MCF 10A (cell line): ENCODE measurements at regions not wholly inside any gene's neighbourhood (a gene's known extent, or its start where the extent isn't known, plus 50 kb on each side); places are given as distances from the start of the nearest gene placed in this dataset.
"Not testable (repeated sequence)": the region's sequence is repeated elsewhere in the genome, so short reads cannot be mapped to it uniquely, and the experiment has no call there.

ENCODE experiments used
- BruUV-seq: library from RNA; stranded (reverse); fragments of 400-500 nt; replicated peaks from 2 replicates; lab custom pipeline; 2021; lab: Mats Ljungman, UMichigan
- CTCF ChIA-PET: fragments of 300-600 bp; sonication (Branson Sonifier 250); formaldehyde crosslinking; extraction: SDS; loops from one replicate; lab custom pipeline; 2021; ENCODE audit warnings: antibody characterized with exemption, inconsistent platforms; lab: Yijun Ruan, JAX
- POLR2A ChIA-PET: fragments of 300-600, 350-650 bp; sonication (Branson Sonifier 250); formaldehyde crosslinking; extraction: SDS; loops from one replicate; lab custom pipeline; 2020; ENCODE audit warnings: antibody characterized with exemption, inconsistent platforms; lab: Yijun Ruan, JAX
- DNase-seq: peaks from one replicate; pipeline ENCODE4 v3.0.0-alpha.2; 2018; ENCODE audit not compliant: unreplicated experiment
- H3K27ac Mint-ChIP-seq: one replicate; pipeline ENCODE4 v1.8.0; 2022; ENCODE audit warnings: mild to moderate bottlenecking, low read depth, mixed read lengths; ENCODE audit not compliant: unreplicated experiment
- H3K27me3 Mint-ChIP-seq: one replicate; pipeline ENCODE4 v1.8.0; 2022; ENCODE audit warnings: mixed read lengths; ENCODE audit not compliant: insufficient read depth, unreplicated experiment
- H3K36me3 Mint-ChIP-seq: one replicate; pipeline ENCODE4 v1.8.0; 2022; ENCODE audit warnings: mild to moderate bottlenecking, moderate library complexity, mixed read lengths; ENCODE audit not compliant: insufficient read depth, unreplicated experiment
- H3K4me1 Mint-ChIP-seq: one replicate; pipeline ENCODE4 v1.8.0; 2022; ENCODE audit warnings: mixed read lengths; ENCODE audit not compliant: insufficient read depth, unreplicated experiment
- H3K4me3 Mint-ChIP-seq: one replicate; pipeline ENCODE4 v1.8.0; 2022; ENCODE audit warnings: mild to moderate bottlenecking, moderate library complexity, mixed read lengths; ENCODE audit not compliant: unreplicated experiment
- H3K9me3 Mint-ChIP-seq: one replicate; pipeline ENCODE4 v1.8.0; 2022; ENCODE audit warnings: mixed read lengths; ENCODE audit not compliant: unreplicated experiment
- intact Hi-C: fragments of 100-400 bp; cut with micrococcal nuclease; formaldehyde crosslinking; loops from 2 replicates; pipeline ENCODE4 v1.14.1; 2022
- TF ChIP-seq, protein P1 (sequence below): fragments of 200-600 bp; IDR thresholded peaks from one replicate; pipeline ENCODE4 v1.8.0; 2022; ENCODE audit warnings: antibody characterized with exemption, mild to moderate bottlenecking; ENCODE audit not compliant: unreplicated experiment

DNA sequence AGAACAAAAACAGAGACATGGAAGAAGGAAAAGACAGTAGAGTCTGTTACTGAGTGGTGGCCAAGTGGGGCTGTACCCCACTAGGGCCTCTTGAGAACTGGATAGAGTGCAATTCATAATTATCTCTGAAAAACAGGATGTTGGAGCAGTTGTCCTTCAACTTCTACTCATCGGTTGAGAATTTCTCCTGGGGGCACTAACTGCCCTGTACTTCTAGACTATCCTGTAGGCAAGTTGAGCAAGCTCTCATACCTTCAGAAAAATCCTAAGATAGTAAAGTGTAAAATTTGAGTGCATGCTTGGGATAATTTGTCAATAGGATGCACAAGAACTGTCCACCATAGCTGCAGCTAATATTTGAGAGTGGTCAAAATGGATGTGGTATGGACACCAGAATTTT is 179.7 kb upstream of the CNKSR2 start:
- BruUV-seq = no TSS peak
- no peak for DNase-seq
- H3K4me3 Mint-ChIP-seq = no peak overlapping the region
- intact Hi-C loops = no loop called here
- no peaks in the 10 kb centered on the region for H3K36me3 Mint-ChIP-seq
- peaks cover 29% of the 10 kb centered on the region for H3K9me3 Mint-ChIP-seq
- no peak overlapping the region for H3K27ac Mint-ChIP-seq
- ChIA-PET POLR2A (no interaction called here), CTCF (interaction anchor here (0.6 kb wide), 1 partner anchor 15 kb away, joined by 3 read pairs; no protein-coding TSS in a partner anchor)
- TF ChIP-seq, protein P1, sequence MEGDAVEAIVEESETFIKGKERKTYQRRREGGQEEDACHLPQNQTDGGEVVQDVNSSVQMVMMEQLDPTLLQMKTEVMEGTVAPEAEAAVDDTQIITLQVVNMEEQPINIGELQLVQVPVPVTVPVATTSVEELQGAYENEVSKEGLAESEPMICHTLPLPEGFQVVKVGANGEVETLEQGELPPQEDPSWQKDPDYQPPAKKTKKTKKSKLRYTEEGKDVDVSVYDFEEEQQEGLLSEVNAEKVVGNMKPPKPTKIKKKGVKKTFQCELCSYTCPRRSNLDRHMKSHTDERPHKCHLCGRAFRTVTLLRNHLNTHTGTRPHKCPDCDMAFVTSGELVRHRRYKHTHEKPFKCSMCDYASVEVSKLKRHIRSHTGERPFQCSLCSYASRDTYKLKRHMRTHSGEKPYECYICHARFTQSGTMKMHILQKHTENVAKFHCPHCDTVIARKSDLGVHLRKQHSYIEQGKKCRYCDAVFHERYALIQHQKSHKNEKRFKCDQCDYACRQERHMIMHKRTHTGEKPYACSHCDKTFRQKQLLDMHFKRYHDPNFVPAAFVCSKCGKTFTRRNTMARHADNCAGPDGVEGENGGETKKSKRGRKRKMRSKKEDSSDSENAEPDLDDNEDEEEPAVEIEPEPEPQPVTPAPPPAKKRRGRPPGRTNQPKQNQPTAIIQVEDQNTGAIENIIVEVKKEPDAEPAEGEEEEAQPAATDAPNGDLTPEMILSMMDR = no peak
- H3K4me1 Mint-ChIP-seq = no peaks in the 10 kb centered on the region
- H3K27me3 Mint-ChIP-seq = no peaks in the 10 kb centered on the region

DNA sequence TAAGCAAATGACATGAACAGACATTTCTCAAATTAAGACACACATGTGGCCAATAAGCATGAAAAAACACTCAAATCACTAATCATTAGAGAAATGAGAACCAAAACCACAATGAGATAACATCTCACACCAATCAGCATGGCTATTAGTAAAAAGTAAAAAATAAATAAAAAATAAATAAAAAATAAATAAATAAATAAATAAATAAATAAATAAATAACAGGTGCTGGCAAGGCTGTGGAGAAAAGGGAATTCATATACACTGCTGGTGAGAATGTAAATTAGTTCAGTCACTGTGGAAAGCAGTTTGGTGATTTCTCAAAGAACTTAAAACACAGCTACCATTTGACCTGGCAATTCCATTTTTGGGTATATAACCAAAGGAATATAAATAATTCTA is 167.1 kb upstream of the CNKSR2 start:
- CTCF ChIA-PET = no interaction called here
- no peak for DNase-seq
- Mint-ChIP-seq H3K27ac (no peak overlapping the region), H3K27me3 (no peaks in the 10 kb centered on the region), H3K9me3 (peaks cover 23% of the 10 kb centered on the region), H3K36me3 (no peaks in the 10 kb centered on the region), H3K4me1 (no peaks in the 10 kb centered on the region), H3K4me3 (no peak overlapping the region)
- no TSS peak for BruUV-seq
- TF ChIP-seq, protein P1 = no peak
- intact Hi-C loops = no loop called here
- POLR2A ChIA-PET = no interaction called here

DNA sequence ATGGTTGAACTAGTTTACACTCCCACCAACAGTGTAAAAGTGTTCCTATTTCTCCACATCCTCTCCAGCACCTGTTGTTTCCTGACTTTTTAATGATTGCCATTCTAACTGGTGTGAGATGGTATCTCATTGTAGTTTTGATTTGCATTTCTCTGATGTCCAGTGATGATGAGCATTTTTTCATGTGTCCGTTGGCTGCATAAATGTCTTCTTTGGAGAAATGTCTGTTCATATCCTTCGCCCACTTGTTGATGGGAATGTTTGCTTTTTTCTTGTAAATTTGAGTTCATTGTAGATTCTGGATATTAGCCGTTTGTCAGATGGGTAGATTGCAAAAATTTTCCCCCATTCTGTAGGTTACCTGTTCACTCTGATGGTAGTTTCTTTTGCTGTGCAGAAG is 155.0 kb upstream of the CNKSR2 start:
- POLR2A ChIA-PET, DNase-seq, H3K27ac Mint-ChIP-seq, H3K36me3 Mint-ChIP-seq, H3K27me3 Mint-ChIP-seq, H3K4me3 Mint-ChIP-seq, intact Hi-C loops, H3K4me1 Mint-ChIP-seq, CTCF ChIA-PET, BruUV-seq: not testable (repeated sequence)
- peaks cover 19% of the 10 kb centered on the region for H3K9me3 Mint-ChIP-seq

DNA sequence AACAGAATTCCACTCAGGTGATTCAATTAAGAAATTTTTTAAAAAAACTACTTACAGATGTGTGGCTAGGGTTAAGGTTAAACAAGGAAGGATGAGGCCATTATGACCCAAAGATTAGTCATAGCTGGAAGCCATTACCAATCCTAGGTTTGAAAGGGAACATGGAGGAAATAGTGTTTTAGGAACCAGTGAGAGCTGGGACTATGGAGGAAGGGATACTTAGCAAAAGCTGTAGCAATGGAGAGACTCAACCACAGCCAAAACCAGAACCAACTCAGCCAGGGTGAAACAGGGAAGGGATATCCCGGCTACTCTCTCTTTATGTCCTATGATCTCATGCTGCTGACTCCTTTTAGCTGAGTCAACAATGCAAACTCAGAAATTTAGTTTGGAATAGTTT is 148.6 kb upstream of the CNKSR2 start:
- Mint-ChIP-seq H3K9me3 (peaks cover 19% of the 10 kb centered on the region), H3K27me3 (no peaks in the 10 kb centered on the region), H3K27ac (no peak overlapping the region), H3K4me3 (no peak overlapping the region), H3K4me1 (no peaks in the 10 kb centered on the region), H3K36me3 (no peaks in the 10 kb centered on the region)
- ChIA-PET CTCF (no interaction called here), POLR2A (no interaction called here)
- no TSS peak for BruUV-seq
- intact Hi-C loops = no loop called here
- TF ChIP-seq, protein P1 = no peak
- no peak for DNase-seq

DNA sequence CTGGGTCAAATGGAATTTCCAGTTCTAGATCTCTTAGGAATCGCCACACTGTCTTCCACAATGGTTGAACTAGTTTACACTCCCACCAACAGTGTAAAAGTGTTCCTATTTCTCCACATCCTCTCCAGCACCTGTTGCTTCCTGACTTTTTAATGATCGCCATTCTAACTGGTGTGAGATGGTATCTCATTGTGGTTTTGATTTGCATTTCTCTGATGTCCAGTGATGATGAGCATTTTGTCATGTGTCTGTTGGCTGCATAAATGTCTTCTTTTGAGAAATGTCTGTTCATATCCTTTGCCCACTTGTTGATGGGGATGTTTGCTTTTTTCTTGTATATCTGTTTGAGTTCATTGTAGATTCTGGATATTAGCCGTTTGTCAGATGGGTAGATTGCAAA is 145.2 kb upstream of the CNKSR2 start:
- H3K4me1 Mint-ChIP-seq, CTCF ChIA-PET, POLR2A ChIA-PET, BruUV-seq, H3K4me3 Mint-ChIP-seq, intact Hi-C loops, H3K27ac Mint-ChIP-seq, H3K27me3 Mint-ChIP-seq, H3K36me3 Mint-ChIP-seq, DNase-seq: not testable (repeated sequence)
- peaks cover 39% of the 10 kb centered on the region for H3K9me3 Mint-ChIP-seq
